Activated CD4-positive, alpha-beta T cell treated with anti-CD3 and anti-CD28 coated beads, Interleukin-2, amount 10 ng/mL, durations not matched to agents 7 days and 5 days (primary cell): ENCODE measurements at regions not wholly inside any gene's neighbourhood (a gene's known extent, or its start where the extent isn't known, plus 50 kb on each side); places are given as distances from the start of the nearest gene placed in this dataset.

ENCODE experiments used
- CTCF ChIA-PET: fragments of 350-600 bp; sonication (Branson Sonifier 250); formaldehyde crosslinking; loops from one replicate; lab custom pipeline; 2021; ENCODE audit warnings: antibody characterized with exemption; lab: Charles Lee
- POLR2A ChIA-PET: fragments of 350-600 bp; sonication (Branson Sonifier 250); formaldehyde crosslinking; loops from one replicate; lab custom pipeline; 2021; ENCODE audit warnings: antibody characterized with exemption; lab: Charles Lee
- DNase-seq: peaks from one replicate; pipeline ENCODE4 v3.0.0-alpha.2; 2020
- H3K27ac Mint-ChIP-seq: one replicate; pipeline ENCODE4 v1.8.0; 2021; ENCODE audit warnings: mild to moderate bottlenecking, moderate library complexity, mixed read lengths
- H3K27me3 Mint-ChIP-seq: one replicate; pipeline ENCODE4 v1.8.0; 2021; ENCODE audit warnings: mixed read lengths
- H3K36me3 Mint-ChIP-seq: one replicate; pipeline ENCODE4 v1.8.0; 2021; ENCODE audit warnings: low read depth, mixed read lengths
- H3K4me1 Mint-ChIP-seq: one replicate; pipeline ENCODE4 v1.8.0; 2021; ENCODE audit warnings: mixed read lengths
- H3K4me3 Mint-ChIP-seq: one replicate; pipeline ENCODE4 v1.8.0; 2021; ENCODE audit warnings: mild to moderate bottlenecking, moderate library complexity, mixed read lengths
- H3K9me3 Mint-ChIP-seq: one replicate; pipeline ENCODE4 v1.8.0; 2021; ENCODE audit warnings: mixed read lengths

DNA sequence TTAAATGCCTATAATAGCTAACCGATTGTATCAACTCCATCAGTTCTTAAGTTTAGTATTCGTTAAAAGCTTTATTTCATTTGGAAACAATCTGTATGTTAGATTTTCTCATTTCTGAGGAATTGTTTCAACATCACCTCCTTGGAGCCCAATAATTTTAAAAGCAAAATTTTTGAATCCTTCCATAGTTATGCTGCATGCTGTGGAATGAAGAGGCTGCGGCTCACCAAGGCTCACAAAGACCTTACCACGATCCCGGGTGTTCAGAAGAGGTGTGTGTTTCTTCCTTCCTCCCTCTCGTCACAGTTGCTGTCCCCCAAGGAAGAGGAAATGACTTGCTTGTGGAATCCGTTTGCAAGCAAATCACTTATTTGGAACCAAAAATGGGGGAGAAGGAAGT is 143.8 kb downstream of the FGF1 start:
- Mint-ChIP-seq H3K4me1 (no peaks in the 10 kb centered on the region), H3K36me3 (no peaks in the 10 kb centered on the region), H3K27ac (no peak overlapping the region), H3K4me3 (no peak overlapping the region), H3K27me3 (peaks cover 4% of the 10 kb centered on the region), H3K9me3 (no peaks in the 10 kb centered on the region)
- ChIA-PET CTCF (no interaction called here), POLR2A (no interaction called here)
- no peak for DNase-seq

GRCh38 chr5:142540922-142541422 is 144.9 kb downstream of the FGF1 start:
- H3K36me3 Mint-ChIP-seq: no peaks in the 10 kb centered on the region
- POLR2A ChIA-PET: no interaction called here
- no peak overlapping the region for H3K27ac Mint-ChIP-seq
- CTCF ChIA-PET: interaction anchor here (0.9 kb wide), 1 partner anchor 903 kb away, joined by 3 read pairs; no protein-coding TSS in a partner anchor
- H3K9me3 Mint-ChIP-seq: no peaks in the 10 kb centered on the region
- no peak for DNase-seq
- H3K27me3 Mint-ChIP-seq: peaks cover 4% of the 10 kb centered on the region
- no peaks in the 10 kb centered on the region for H3K4me1 Mint-ChIP-seq
- no peak overlapping the region for H3K4me3 Mint-ChIP-seq

DNA sequence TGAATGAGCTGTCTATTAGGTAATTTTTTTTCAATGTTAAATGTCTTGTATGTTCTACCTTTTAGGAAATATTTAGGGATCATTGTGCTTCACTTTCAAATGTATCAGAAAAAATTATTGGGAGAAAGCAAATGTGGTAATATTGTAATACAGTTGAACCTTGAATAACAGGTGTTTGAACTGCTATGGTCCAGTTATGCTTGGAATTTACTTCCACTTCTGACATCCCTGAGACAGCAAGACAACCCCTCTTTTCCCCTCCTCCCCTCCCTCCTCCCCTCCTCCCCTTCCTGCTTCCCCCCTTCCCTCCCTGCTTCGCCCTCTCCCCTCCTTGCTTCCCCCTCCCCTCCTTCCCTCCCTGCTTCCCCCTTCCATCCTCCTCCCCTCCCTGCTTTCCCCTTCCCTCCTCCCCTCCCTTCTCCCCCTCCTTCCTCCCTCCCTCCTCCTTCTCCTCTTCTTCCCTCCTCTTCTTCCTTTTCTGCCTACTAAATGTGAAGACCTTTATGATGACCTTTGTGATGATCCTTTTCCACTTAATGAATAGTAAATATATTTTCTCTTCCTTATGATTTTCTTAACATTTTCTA is 146.6 kb downstream of the FGF1 start:
- DNase-seq: no peak
- ChIA-PET POLR2A (no interaction called here), CTCF (no interaction called here)
- Mint-ChIP-seq H3K27me3 (peaks cover 4% of the 10 kb centered on the region), H3K27ac (no peak overlapping the region), H3K36me3 (no peaks in the 10 kb centered on the region), H3K9me3 (peaks cover 3% of the 10 kb centered on the region), H3K4me1 (no peaks in the 10 kb centered on the region), H3K4me3 (no peak overlapping the region)

DNA sequence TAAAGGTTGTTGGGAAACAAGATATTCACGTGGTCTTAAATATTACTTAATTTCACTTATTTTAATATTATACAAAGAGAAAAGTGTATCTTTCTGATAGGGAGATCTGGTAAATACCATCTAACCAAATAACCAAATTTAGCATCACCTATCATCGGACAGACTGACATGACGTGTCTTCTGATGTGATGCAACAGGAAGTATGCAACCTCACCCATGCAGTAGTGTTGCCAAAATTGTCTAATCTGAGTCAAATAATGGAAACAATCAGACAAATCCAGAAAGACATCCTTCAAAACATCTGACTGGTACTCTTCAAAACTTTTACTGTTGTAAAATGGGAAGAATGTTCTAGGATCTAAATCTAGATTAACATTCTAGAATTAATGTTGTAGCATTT is 148.0 kb downstream of the FGF1 start:
- no peak for DNase-seq
- H3K36me3 Mint-ChIP-seq: no peaks in the 10 kb centered on the region
- H3K9me3 Mint-ChIP-seq: peaks cover 3% of the 10 kb centered on the region
- H3K27ac Mint-ChIP-seq: no peak overlapping the region
- H3K27me3 Mint-ChIP-seq: peaks cover 4% of the 10 kb centered on the region
- no peaks in the 10 kb centered on the region for H3K4me1 Mint-ChIP-seq
- POLR2A ChIA-PET: no interaction called here
- CTCF ChIA-PET: interaction anchor here (0.8 kb wide), 1 partner anchor 9 kb away, joined by 4 read pairs; no protein-coding TSS in a partner anchor
- H3K4me3 Mint-ChIP-seq: no peak overlapping the region

DNA sequence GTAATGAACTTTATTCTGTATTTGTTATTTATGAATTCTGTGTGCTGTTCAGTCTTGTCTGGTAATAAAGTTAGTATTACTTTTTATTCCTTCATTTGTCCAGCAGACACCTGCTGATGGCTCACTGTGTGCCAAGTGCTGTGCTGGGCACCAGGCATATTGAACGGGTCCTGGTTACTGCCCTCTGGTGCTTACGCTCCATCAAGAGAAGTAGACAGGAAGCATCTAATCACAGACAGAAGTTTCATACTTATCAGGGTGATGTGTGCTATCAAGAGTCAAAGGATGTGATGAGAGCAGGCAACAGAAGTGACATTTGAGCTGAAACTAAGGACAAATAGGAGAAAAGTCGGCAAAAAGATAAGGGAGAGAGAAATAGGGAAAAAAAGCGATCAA is 153.1 kb downstream of the FGF1 start:
- H3K27ac Mint-ChIP-seq: no peak overlapping the region
- DNase-seq: no peak
- H3K4me1 Mint-ChIP-seq: no peaks in the 10 kb centered on the region
- no peaks in the 10 kb centered on the region for H3K36me3 Mint-ChIP-seq
- peaks cover 3% of the 10 kb centered on the region for H3K9me3 Mint-ChIP-seq
- ChIA-PET POLR2A (interaction anchor here (0.7 kb wide), 1 partner anchor 48 kb away, joined by 4 read pairs; no protein-coding TSS in a partner anchor), CTCF (no interaction called here)
- H3K4me3 Mint-ChIP-seq: no peak overlapping the region
- H3K27me3 Mint-ChIP-seq: no peaks in the 10 kb centered on the region

GRCh38 chr5:142531977-142532780 is 153.7 kb downstream of the FGF1 start:
- H3K4me1 Mint-ChIP-seq: no peaks in the 10 kb centered on the region
- H3K36me3 Mint-ChIP-seq: no peaks in the 10 kb centered on the region
- peaks cover 3% of the 10 kb centered on the region for H3K9me3 Mint-ChIP-seq
- CTCF ChIA-PET: no interaction called here
- no peak overlapping the region for H3K4me3 Mint-ChIP-seq
- no peak overlapping the region for H3K27ac Mint-ChIP-seq
- POLR2A ChIA-PET: no interaction called here
- H3K27me3 Mint-ChIP-seq: peaks cover 1% of the 10 kb centered on the region
- DNase-seq: no peak

GRCh38 chr5:142530904-142531303 is 155.0 kb downstream of the FGF1 start:
- Mint-ChIP-seq H3K27ac (no peak overlapping the region), H3K9me3 (peaks cover 3% of the 10 kb centered on the region), H3K36me3 (no peaks in the 10 kb centered on the region), H3K4me3 (no peak overlapping the region), H3K4me1 (no peaks in the 10 kb centered on the region), H3K27me3 (peaks cover 2% of the 10 kb centered on the region)
- ChIA-PET POLR2A (no interaction called here), CTCF (interaction anchor here (1.6 kb wide), 1 partner anchor 22 kb away, joined by 3 read pairs; no protein-coding TSS in a partner anchor)
- no peak for DNase-seq

DNA sequence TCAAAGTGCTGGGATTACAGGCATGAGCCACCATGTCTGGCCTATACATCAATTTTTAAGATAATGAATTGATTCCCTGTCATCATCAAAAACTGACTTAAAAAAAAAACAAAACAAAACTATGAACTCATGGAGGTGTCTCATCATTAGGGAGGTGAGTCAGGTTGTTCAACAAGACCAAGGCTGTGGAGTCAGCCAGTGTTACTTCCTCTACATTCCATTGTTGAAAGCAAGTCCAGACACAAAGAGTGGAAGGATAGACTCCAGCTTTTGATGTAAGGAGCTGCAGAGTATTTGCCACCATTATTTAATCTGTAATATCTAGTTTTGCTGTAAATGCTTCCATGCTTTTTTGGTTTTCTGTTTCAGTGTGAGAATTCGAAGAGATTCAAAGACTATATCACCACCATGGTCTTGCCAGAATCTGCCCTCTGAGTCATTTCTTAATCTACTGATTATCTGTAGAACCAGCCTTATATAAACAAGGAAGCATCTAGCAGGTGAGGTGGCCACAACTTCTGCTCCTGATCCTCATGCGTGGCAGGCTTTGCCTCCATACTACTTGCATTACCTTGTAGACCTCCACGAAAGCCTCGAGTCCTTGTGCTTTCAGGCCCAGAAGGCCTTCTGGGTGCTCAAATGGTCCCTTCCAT is 156.1 kb downstream of the FGF1 start:
- POLR2A ChIA-PET: no interaction called here
- H3K27me3 Mint-ChIP-seq: peaks cover 2% of the 10 kb centered on the region
- H3K27ac Mint-ChIP-seq: no peak overlapping the region
- no peak for DNase-seq
- no peaks in the 10 kb centered on the region for H3K36me3 Mint-ChIP-seq
- no peak overlapping the region for H3K4me3 Mint-ChIP-seq
- CTCF ChIA-PET: interaction anchor here (1.6 kb wide), 1 partner anchor 21 kb away, joined by 3 read pairs; no protein-coding TSS in a partner anchor
- no peaks in the 10 kb centered on the region for H3K4me1 Mint-ChIP-seq
- H3K9me3 Mint-ChIP-seq: peaks cover under 1% of the 10 kb centered on the region

DNA sequence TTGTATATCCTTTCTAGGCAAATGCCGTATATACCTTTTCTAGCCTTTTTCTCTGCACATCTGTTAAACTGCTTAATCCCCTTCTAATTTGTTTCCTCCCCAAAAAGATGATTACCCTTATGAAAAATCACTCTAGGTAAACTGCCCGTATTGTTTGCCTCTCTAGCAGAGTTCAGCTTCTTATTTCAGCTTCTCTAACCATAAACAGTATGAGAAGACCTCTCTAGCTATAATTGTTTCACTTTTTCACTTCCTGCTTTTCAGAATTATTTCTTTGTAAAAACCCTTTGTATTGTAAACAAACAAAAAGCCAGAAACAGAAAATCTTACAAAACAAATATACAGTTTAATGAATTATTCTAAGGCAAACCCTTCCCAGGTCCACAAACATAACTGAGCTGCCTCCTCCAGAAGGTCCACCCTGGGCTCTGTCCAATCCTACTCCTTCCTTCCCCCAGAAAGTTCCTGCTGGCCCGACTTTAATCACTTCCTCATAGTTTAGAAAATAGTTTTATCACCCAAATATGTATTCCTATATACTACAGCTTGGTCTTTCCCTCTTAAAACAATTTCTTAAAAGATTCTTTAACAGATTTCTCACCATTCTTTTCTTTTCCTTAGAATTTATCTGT is 158.1 kb downstream of the FGF1 start:
- POLR2A ChIA-PET: no interaction called here
- H3K27me3 Mint-ChIP-seq: peaks cover 2% of the 10 kb centered on the region
- H3K27ac Mint-ChIP-seq: no peak overlapping the region

GRCh38 chr5:142527234-142527633 is 158.7 kb downstream of the FGF1 start:
- Mint-ChIP-seq H3K36me3 (no peaks in the 10 kb centered on the region), H3K4me3 (no peak overlapping the region), H3K4me1 (no peaks in the 10 kb centered on the region), H3K27ac (no peak overlapping the region), H3K9me3 (peaks cover 2% of the 10 kb centered on the region), H3K27me3 (peaks cover 2% of the 10 kb centered on the region)
- ChIA-PET CTCF (interaction anchor here (0.8 to 1.2 kb wide), 2 partner anchors 17 kb away, joined by 3 read pairs; no protein-coding TSS in a partner anchor), POLR2A (no interaction called here)
- no peak for DNase-seq

More for the DNA sequence above, 158.1 kb downstream of the FGF1 start:
- Mint-ChIP-seq H3K4me3 (no peak overlapping the region), H3K4me1 (no peaks in the 10 kb centered on the region), H3K9me3 (peaks cover 2% of the 10 kb centered on the region), H3K36me3 (no peaks in the 10 kb centered on the region)
- CTCF ChIA-PET: interaction anchor here (0.8 to 1.2 kb wide), 2 partner anchors 16 to 17 kb away, joined by 3 read pairs; no protein-coding TSS in a partner anchor
- no peak for DNase-seq

DNA sequence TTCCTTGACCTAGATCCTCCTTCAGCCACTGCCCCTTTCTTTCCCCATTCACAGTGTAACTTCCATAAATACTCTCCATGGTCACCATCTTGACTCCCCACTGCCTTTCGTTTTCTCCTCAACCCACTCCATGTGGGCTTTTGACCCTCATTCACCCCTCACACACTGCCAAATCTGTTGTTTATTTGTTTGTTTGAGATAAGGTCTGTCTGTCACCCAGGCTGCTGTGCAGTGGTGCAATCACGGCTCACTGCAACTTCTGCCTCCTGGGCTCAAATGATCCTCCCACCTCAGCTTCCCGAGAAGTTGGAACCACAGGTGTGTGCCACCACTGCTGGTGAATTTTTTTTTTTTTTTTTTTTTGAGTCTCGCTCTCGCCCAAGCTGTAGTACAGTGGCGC is 162.9 kb downstream of the FGF1 start:
- no peak for DNase-seq
- ChIA-PET POLR2A (no interaction called here), CTCF (no interaction called here)
- no peaks in the 10 kb centered on the region for H3K4me1 Mint-ChIP-seq
- no peak overlapping the region for H3K4me3 Mint-ChIP-seq
- H3K9me3 Mint-ChIP-seq: peaks cover 2% of the 10 kb centered on the region
- no peak overlapping the region for H3K27ac Mint-ChIP-seq
- peaks cover 4% of the 10 kb centered on the region for H3K27me3 Mint-ChIP-seq
- H3K36me3 Mint-ChIP-seq: no peaks in the 10 kb centered on the region

DNA sequence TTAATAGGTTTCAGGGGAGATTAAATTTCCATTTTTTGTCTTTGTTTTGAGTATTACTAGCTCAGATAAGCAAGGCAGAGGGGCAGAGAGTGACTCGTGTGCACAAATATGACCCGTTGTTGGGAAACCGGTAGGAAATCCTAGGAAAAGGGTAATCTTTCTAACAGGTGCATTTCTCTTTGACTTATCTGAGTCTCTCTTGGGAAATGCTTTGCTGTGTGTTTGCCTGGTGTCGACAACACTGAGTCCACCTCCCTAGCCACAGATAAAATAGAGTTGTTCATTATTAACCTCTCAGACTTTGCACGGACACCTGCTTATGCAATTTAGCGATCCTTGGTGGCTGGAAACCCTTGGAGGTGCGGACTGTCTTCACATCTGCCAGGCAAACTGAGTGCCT is 164.2 kb downstream of the FGF1 start:
- H3K4me1 Mint-ChIP-seq: no peaks in the 10 kb centered on the region
- DNase-seq: no peak
- ChIA-PET CTCF (interaction anchor here (1.5 kb wide), 1 partner anchor 10 kb away, joined by 4 read pairs; no protein-coding TSS in a partner anchor), POLR2A (no interaction called here)
- H3K4me3 Mint-ChIP-seq: no peak overlapping the region
- H3K36me3 Mint-ChIP-seq: no peaks in the 10 kb centered on the region
- H3K27me3 Mint-ChIP-seq: peaks cover 2% of the 10 kb centered on the region
- peaks cover 3% of the 10 kb centered on the region for H3K9me3 Mint-ChIP-seq
- H3K27ac Mint-ChIP-seq: no peak overlapping the region
